ENCODE measurements at regions not wholly inside any gene's neighbourhood (a gene's known extent, or its start where the extent isn't known, plus 50 kb on each side); places are given as distances from the start of the nearest gene placed in this dataset.
"Not testable (repeated sequence)": the region's sequence is repeated elsewhere in the genome, so short reads cannot be mapped to it uniquely, and the experiment has no call there.

DNA sequence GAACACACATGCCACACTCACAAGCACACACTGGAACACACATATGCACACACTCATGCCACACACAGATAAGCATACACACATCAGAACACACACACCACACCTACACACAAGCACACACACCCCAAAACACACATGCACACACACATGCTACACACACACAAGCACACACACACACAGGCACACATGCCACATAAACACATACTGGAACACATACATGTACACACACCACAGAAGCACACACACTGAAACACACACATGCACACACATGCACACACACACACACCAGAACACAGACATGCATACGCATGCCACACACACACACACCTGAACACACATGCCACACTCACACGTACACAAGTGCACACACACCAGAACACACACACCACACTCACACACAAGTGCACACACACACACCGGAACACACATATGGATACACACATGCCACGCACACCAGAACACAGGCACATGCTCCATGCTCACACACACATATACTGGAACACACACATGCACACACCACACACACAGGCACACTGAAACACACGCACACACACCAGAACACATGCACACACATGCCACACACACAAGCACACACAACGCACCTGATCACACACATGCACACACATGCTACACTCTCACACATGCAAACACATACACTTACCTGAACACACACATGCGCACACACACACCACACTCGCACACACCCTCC is 78.0 kb upstream of the IRX4 start:
- no peak for DNase-seq (ENCODE audit: low spot score)

DNA sequence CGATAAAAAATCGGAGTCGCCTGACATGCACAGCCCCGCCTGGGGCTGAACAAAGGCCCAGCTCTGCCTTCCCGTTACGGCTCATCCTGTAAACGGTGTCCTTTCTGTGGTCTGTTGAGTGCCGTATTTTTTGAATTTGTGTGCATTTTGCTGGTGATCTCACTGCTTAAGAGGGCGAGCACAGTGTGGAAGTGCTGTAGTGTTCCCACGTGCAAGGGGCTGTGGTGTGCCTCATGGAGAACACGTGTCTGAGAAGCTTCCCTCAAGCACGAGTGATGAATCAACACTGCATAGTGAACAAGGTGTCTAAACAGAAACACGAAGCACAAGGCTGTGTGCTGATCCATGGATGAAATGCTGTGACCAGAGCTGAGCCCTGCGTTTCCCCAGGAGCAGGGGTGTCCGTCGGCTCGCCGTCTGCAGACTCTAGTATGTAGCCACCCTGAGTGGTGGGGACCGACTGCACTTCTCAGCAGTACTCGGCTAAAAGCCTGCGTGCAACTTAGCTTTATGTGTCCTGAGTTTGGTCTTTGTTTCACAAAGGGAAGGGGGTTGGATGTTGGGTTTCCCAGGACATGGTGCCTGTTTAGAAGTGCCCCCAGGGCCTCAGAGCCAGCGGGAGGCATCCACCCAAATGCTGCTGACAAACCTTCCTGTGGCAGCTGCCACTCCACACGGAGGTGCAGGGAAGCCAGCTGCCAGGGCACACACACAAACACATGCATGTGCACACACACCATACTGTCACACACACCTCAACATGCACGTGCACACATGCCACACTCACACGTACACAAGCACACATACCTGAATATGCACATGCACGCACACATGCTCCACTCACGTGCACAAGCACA is 77.2 kb upstream of the IRX4 start:
- DNase-seq (ENCODE audit: low spot score): no peak

DNA sequence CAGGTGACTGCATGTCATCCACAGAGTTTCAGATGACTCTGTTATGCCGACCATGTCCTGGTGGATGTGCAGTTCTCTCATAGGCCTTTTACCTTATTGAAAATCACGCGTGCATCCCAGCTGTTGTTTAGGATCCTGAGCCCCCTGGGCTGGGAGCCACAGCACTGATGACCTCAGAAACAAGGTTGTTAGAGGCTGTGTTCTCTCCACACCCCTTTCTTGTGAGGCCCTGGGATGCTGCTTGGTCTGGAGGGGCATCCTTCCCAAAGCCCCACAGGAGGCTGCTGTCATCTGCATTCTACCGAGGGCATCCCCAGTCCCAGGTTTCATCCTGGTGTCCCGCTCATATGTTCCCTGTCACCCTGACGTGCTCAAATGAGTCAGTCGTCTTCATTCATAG is 76.5 kb upstream of the IRX4 start:
- no peak for DNase-seq (ENCODE audit: low spot score)

DNA sequence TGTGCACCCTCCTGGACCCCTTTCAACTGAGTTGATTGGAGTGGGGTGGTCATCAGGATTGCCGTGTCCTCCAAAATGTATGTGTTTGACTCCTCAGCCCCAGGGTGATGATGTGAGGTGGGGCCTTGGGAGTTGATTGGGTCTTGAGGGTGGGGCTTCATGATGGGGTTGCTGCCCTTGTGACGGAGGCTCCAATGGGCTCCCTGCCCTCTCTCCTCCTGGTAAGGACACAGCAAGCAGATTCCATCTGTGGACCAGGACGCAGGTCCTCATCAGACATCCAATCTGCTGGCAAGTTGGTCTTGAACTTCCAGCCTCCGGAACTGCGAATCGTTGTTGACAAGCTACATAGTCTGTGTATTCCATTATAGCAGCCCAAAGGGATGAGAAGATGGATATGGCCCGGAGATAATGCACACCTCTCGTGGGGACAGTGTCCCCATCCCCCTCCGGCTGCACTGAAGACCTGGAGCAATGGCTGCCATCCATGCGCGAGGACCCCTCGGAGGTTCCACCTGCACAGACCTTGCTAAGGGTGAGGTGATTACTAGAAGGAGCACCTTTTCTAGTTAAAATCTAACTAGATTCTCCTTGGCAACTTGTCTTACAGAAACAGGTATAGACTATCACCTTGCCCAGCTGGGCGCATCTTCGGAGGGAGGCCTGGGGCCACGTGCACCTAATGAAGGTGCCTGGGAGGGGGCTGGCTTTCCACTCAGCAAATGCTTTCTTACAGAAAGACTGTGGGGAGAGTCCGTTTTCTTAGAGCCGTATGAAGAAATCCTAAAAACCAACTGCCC is 75.7 kb upstream of the IRX4 start:
- DNase-seq (ENCODE audit: low spot score): no peak

DNA sequence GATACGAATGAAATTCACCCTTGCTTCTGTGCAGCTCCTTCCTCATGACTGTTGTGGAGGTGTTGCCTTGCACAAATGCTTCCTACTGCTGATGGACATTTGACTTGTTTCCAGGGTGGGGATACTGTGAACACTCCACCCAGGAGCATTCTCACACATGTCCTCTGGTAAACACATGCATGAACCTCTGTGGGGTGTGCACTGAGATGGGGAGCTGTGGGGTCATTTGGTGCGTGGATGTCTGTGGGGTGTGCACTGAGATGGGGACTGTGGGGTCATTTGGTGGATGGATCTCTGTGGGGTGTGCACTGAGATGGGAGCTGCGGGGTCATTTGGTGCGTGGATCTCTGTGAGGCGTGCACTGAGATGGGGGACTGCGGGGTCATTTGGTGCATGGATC is 72.9 kb upstream of the IRX4 start:
- DNase-seq (ENCODE audit: low spot score): no peak

DNA sequence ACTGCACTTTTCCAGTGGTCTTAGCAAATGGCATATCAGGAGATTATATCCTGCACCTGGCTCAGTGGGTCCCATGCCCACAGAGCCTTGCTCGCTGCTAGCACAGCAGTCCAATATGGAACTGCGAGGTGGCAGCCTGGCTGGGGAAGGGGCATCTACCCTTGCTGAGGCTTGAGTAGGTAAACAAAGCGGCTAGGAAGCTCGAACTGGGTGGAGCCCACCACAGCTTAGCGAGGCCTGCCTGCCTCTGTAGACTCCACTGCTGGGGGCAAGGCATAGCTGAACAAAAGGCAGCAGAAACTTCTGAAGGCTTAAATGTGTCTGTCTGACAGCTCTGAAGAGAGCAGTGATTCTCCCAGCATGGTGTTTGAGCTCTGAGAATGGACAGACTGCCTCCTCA is 71.0 kb upstream of the IRX4 start:
- not testable (repeated sequence) for DNase-seq (ENCODE audit: low spot score)

DNA sequence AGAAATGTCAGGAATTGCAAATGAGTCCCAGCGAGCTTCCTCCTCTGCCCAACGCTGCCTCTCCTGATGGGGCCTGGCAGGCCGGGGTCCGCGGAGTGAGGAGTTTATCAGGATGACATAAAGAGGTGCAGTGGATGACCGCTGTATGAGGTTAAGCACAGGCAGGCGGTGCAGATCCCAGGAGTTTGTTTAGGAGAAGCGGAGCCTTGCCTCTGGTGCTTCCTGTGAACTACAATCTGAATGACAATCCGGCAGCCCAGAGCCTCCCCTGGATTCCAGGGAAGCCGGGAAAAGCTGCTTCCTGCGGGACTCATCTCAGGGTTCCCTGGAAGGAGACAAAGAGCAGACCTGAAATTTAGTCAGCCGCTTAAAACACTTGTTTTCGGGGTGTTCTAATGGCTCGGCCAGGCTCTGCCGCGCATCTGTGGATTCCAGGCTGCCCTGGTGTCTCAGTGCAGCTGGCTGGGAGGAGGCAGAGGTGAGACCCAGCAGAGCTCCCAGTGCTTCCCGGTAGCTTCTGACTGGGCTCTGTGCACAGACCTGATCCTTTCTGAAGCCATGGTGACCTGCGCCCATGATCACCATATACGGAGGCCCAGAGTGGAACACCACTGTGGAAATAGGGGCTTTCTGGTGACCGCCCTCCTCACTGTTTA is 69.8 kb upstream of the IRX4 start:
- DNase-seq (ENCODE audit: low spot score): no peak

DNA sequence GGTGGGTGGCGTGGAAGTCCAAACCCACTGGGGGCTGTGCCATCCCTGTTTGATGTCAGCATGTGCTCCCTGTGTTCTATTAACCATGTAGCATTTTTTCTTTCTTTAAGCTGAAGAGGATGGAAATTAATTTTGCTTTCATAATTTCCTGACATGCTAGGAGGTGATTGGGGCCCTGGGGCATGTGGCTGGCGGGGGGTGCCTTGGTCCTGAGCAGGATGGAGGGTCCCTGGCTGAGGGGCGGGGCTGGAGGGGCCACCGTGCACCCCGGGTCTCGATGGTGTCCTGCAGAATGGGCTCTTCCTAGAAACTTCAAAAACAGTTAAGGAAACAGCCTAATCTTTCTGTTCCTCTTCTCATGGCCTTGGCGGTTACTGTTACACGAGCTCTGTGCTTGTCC is 69.3 kb upstream of the IRX4 start:
- DNase-seq (ENCODE audit: low spot score): no peak

DNA sequence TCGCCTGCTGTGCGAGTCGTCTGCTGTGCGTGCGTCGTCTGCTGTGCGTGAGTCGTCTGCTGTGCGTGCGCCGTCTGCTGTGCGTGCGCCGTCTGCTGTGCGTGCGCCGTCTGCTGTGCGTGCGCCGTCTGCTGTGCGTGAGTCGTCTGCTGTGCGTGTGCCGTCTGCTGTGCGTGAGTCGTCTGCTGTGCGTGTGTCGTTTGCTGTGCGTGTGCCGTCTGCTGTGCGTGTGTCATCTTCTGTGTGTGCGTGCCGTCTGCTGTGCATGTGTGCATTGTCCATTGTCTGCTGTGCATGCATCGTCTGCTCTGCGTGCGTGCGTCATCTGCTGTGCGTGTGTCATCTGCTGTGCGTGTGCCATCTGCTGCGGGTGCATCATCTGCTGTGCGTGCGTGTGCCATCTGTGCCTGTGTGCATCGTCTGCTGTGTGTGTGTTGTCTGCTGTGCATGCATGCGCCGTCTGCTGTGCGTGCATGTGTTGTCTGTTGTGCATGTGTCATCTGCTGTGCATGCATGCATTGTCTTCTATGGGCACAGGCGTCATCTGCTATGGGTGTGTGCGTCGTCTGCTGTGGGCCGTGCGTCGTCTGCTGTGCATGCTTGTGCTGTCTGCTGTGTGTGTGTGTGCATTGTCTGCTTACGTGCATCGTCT is 68.6 kb upstream of the IRX4 start:
- DNase-seq (ENCODE audit: low spot score): no peak

DNA sequence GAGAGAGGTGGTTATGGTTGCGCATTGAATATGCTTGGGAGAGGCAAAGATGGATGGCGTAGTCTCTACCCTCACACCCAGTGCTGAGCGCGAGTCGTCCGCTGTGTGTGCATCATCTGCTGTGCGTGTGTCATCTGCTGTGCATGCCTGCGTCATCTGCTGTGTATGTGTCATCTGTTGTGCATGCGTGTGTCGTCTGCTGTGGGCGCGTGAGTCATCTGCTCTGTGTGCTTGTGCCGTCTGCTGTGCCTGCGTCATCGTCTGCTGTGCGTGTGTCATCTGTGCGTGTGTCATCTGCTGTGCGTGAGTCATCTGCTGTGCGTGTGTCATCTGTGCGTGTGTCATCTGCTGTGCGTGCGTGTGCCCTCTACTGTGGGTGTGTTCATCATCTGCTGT is 68.0 kb upstream of the IRX4 start:
- no peak for DNase-seq (ENCODE audit: low spot score)

DNA sequence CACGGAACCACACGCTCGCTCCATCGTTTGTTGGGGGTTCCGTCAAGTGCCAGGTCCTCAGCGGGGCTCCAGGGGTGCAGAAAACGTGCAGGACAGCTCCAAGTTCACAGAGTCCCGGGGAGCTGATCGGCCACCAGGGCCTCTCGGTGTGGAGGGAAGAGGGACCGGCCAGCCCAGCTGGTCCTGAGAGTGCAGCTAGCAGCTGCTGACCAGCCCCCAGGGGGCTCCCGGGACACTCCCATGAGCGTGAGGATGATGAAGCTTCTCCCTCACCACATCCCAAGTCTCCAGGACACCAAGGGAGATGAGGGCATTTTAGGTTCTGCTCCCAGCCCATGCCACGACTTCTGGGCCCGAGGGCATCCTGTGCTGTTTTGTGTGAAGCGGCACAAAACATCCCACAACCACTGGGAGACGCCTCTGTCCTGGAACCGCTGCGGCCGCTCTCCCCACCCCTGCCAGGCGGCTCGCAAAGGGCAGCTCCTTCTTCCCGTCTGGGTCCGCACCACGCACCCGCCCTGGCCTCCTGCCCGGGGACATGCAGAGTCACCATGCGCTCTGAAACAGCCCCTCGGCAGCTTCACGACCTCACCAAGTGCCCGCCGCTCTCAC is 67.5 kb upstream of the IRX4 start:
- no peak for DNase-seq (ENCODE audit: low spot score)

DNA sequence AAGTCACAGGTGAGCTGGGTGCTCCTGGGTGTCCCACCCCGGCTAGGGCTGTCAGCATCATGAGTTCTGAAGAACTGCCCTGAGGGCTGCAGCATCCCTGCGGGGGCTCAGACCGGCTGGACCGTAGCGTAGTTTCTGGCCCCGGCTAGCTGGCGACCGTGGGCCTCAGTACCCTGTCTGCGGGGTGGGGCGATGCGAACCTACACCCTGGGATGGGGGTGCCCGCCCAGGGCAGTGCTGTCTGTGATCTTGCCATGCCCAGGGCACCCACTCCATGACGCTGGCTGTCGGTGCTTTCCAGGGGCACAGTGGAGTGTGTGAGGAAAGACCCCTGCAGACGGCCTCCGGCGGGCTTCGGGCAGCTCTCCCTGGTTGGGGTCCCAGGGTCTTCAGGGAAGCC is 66.5 kb upstream of the IRX4 start:
- no peak for DNase-seq (ENCODE audit: low spot score)

DNA sequence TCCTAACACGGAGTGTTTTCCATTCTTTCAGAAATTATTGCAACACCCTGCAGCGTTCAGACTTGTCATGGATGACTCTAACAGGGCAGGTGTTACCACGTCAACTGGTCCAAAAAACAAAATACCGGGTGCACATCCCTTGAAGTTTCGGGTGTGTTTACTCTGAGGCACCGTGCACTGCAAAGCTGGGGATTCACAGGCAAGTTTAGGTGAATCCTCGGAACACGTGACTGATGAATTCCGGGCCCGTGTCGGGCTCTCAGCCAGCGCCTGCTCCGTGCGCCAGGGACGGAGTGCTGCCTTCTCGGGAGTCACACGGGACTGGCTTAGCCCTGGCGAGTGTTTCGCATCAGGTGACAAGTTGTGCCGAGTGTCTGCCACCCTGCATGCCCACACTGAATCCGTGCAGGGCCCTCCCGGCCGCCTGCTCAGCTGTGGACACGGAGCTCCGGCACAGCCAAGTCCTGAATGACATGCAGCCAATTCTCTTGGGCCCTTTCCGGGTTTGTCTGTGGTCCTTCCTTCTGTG is 66.0 kb upstream of the IRX4 start:
- no peak for DNase-seq (ENCODE audit: low spot score)

DNA sequence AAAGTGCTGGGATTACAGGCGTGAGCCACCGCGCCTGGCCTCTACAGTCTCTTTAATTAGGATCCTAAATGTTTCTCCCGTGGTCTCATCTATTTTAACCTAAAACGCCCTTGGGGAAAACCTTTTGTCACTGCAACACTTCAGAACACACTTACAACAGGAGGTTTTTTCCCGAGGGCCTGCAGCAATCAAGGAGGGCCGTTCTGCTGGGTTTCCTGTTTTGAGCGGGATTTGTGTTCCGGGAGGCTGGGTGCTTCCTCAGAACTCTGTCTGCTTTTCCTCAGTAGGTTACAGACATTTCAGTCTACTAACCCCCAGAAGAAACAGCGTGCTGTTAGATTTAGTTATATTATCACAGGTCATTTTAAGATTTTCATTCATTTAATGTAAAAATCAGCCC is 65.4 kb upstream of the IRX4 start:
- no peak for DNase-seq (ENCODE audit: low spot score)

DNA sequence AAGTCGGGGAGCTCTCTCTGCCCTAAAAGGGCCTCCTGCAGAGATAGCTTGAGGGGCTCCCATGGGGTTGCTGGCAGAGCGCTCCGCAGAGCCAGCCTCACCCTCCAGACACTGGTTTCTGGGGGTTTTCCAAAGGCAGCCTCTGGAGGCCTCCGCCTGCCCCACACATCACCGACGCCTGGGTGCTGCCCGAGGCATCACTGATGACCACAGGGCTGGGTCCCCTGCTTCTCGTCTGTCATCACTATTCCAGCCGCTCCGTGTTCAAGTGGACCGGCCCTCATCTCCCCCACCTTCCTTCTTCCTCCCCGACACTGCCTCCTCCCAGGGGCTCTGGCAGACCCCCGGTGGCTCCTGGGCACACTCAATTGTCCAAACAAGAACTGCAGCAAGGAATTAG is 64.1 kb upstream of the IRX4 start:
- DNase-seq (ENCODE audit: low spot score): no peak

DNA sequence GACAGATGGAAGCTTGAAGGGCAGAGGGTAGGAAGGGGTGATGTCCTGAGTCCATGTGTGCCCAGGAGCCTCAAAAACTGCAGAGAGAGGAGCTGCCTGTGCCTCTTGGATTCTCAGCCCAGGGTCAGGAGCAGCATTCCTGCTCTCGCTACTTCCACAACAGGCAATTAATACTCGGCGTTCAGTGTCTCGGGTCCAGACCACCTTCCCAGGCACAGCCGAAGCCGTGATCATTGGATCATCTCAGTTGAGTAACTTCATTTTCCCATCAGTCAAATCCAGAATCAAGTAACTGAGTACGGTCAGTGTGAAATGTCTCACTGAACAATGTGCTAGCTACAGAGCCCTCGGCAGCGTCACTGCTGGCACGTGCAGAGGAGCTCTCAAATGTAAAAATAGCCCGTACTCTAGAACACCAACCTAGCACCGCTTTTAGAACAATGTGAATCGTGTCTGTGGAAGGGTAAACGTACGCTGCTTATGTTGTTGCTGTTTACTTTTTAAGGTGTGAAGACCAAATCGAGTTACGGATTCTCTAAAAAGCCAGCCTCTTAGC is 63.5 kb upstream of the IRX4 start:
- no peak for DNase-seq (ENCODE audit: low spot score)

DNA sequence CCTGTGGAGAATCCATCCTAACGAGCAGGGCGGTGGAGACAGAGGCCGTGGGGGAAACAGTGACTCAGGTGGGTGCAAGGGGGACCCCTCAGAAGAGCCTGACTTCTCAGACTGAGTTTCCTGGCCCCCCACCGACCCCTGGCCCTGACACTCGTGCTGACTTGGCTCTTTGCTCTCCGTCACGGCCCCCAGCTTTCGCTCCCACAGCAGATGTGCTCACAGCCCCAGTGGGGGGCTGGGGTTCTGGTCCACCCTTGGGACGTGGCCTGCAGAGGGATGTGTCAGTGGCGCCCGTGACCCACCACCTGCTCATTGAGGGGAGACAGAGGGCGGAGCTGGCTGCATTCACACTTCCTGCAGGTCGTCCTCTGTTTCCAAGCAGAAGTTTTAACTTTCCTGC is 62.9 kb upstream of the IRX4 start:
- DNase-seq (ENCODE audit: low spot score): no peak

DNA sequence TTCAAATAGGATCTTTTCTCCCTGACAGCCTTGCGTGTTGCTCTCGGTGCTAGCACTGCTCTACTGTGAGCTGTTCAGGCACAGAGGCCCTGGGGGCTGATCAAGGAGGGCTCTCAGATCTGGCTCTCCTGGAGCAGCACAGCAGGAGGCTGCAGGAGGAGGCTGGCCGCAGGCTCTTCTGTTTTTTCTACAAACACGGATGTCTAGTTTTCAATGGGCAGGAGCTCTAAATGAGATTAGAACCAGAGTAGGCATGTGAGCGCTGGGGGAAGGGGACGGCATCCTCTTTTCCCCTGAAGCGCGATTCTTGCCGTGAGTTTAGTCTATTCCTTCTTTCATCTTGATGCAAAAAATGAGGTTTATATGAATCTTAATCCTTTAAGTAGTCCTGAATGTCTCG is 61.7 kb upstream of the IRX4 start:
- DNase-seq (ENCODE audit: low spot score): no peak

DNA sequence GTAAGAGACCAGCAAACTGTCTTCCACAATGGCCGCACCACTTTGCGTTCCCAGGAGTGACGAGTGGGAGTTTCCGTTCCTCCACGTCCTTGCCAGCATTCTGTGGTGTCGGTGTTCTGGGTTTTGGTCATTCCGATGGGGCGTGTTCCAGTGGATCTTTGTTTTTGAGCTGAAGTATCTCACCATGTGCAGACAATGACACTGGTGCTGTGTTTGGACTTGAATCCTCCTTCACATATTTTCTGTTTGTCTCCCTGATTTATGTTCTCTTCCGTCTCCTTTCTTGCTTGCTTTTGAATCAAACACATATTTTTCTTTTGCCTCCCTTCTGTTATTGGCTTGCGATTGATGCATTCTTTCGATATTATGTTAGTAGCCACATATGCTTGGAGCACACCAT is 60.8 kb upstream of the IRX4 start:
- no peak for DNase-seq (ENCODE audit: low spot score)

DNA sequence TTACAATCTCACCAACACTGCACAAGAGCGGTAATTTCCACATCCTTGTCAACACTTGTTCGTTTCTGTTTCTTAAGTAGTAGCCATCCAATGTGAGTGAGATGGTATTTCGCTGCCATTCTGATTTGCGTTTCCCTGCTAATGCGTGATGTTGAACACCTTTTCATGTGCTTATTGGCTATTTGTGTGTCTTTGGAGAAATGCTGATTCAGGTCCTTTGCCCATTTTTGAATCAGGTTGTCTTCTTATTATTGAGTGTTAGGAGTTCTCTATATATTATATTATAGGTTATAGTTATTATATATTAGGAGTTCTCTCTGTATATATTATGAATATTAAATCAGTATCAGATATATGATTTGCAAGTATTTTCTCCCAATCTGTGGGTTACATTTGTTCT is 59.9 kb upstream of the IRX4 start:
- DNase-seq (ENCODE audit: low spot score): no peak

DNA sequence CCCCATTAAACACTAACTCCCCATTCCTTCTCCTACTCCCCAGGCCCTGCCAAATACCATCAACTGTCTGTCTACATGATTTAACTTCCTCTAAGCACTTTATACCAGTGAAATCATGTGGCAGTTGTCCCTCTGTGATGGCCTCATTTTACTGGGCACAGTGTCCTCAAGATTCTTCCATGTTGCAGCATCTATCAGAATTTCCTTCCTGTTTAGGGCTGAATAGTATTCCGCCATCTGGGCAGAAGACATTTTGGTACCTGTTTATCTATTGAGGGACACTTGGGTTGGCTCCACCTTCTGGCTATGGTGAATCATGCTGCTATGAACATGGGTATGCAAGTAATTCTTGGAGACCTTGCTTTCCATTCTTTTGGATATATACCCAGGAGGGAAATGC is 59.4 kb upstream of the IRX4 start:
- no peak for DNase-seq (ENCODE audit: low spot score)
